OCI-LY1 (cell line): ENCODE measurements at regions not wholly inside any gene's neighbourhood (a gene's known extent, or its start where the extent isn't known, plus 50 kb on each side); places are given as distances from the start of the nearest gene placed in this dataset.

ENCODE experiments used
- CTCF ChIP-seq: fragments of 200-600 bp; sonication (generic), shearing (Covaris generic); IDR thresholded peaks from 2 replicates; pipeline ENCODE4 v1.5.1; 2017; ENCODE audit warnings: mild to moderate bottlenecking, antibody characterized with exemption, low read length, moderate library complexity, mixed read lengths
- EZH2 ChIP-seq: fragments of 200-600 bp; sonication (generic), shearing (Covaris generic); IDR thresholded peaks from 2 replicates; pipeline ENCODE4 v1.8.0; 2017; ENCODE audit warnings: borderline replicate concordance, mixed run types, mild to moderate bottlenecking, antibody characterized with exemption, low read length, moderate library complexity, mixed read lengths

GRCh38 chr16:80045861-80046260 is 445.3 kb upstream of the MAF start:
- TF ChIP-seq CTCF (no peak), EZH2 (no peak)
